Transverse colon (tissue), 3 donors: ENCODE measurements at regions not wholly inside any gene's neighbourhood (a gene's known extent, or its start where the extent isn't known, plus 50 kb on each side); places are given as distances from the start of the nearest gene placed in this dataset.

ENCODE experiments used
- POLR2A ChIP-seq: fragments of 450-650 bp; IDR thresholded peaks from one replicate; pipeline ENCODE4 v1.6.1; 2016; ENCODE audit warnings: antibody characterized with exemption, mild to moderate bottlenecking, moderate library complexity
- TF ChIP-seq, protein P1 (sequence below), 5 experiments: fragments of 200-600 bp in 3 of 5; fragments of 450-650 bp in 2 of 5; sonication (generic) in 3 of 5; IDR thresholded peaks; 1 replicate in 2 of 5; 2 replicates in 3 of 5; pipeline ENCODE4 v1.5.1; 2016 to 2017; ENCODE audit warnings: antibody characterized with exemption in 5 of 5, inconsistent platforms in 3 of 5, mild to moderate bottlenecking in 2 of 5, moderate library complexity in 1 of 5

GRCh38 chr1:157325220-157325619, 187.0 kb upstream of the ETV3 start:
- TF ChIP-seq POLR2A = no peak
- TF ChIP-seq, protein P1, sequence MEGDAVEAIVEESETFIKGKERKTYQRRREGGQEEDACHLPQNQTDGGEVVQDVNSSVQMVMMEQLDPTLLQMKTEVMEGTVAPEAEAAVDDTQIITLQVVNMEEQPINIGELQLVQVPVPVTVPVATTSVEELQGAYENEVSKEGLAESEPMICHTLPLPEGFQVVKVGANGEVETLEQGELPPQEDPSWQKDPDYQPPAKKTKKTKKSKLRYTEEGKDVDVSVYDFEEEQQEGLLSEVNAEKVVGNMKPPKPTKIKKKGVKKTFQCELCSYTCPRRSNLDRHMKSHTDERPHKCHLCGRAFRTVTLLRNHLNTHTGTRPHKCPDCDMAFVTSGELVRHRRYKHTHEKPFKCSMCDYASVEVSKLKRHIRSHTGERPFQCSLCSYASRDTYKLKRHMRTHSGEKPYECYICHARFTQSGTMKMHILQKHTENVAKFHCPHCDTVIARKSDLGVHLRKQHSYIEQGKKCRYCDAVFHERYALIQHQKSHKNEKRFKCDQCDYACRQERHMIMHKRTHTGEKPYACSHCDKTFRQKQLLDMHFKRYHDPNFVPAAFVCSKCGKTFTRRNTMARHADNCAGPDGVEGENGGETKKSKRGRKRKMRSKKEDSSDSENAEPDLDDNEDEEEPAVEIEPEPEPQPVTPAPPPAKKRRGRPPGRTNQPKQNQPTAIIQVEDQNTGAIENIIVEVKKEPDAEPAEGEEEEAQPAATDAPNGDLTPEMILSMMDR (IDR thresholded peaks at IDR 0.05) = no peak
